ENCODE measurements at regions not wholly inside any gene's neighbourhood (a gene's known extent, or its start where the extent isn't known, plus 50 kb on each side); places are given as distances from the start of the nearest gene placed in this dataset.

GRCh38 chr2:44836916-44837315, 104.6 kb upstream of the SIX3 start:
- no peak for TF ChIP-seq CTCF (IDR thresholded peaks at IDR 0.05; ENCODE audit: borderline replicate concordance, control extremely low read depth, extremely low read depth, insufficient read depth, missing control alignments)
- in situ Hi-C loops (cut with MboI; ENCODE audit: low sequenced_read_pairs, unreplicated experiment): no loop called here
- DNase-seq (ENCODE audit: low spot score): no peak

- no peak for TF ChIP-seq CTCF (IDR thresholded peaks at IDR 0.05; ENCODE audit: borderline replicate concordance, control extremely low read depth, extremely low read depth, insufficient read depth, missing control alignments)
- in situ Hi-C loops (cut with MboI; ENCODE audit: low sequenced_read_pairs, unreplicated experiment): no loop called here
- DNase-seq (ENCODE audit: low spot score): no peak
Observed at GRCh38 chr2:44838116-44838790, 103.2 kb upstream of the SIX3 start.

- in situ Hi-C loops (cut with MboI; ENCODE audit: low sequenced_read_pairs, unreplicated experiment): no loop called here
- no peak for DNase-seq (ENCODE audit: low spot score)
- no peak for TF ChIP-seq CTCF (IDR thresholded peaks at IDR 0.05; ENCODE audit: borderline replicate concordance, control extremely low read depth, extremely low read depth, insufficient read depth, missing control alignments)
Observed at GRCh38 chr2:44839370-44839769, 102.1 kb upstream of the SIX3 start.

- no peak for DNase-seq (ENCODE audit: low spot score)
- TF ChIP-seq CTCF (IDR thresholded peaks at IDR 0.05; ENCODE audit: borderline replicate concordance, control extremely low read depth, extremely low read depth, insufficient read depth, missing control alignments): no peak
- in situ Hi-C loops (cut with MboI; ENCODE audit: low sequenced_read_pairs, unreplicated experiment): no loop called here
Observed at GRCh38 chr2:44839771-44840502, 101.6 kb upstream of the SIX3 start.

GRCh38 chr2:44840503-44840850, 101.0 kb upstream of the SIX3 start:
- no peak for TF ChIP-seq CTCF (IDR thresholded peaks at IDR 0.05; ENCODE audit: borderline replicate concordance, control extremely low read depth, extremely low read depth, insufficient read depth, missing control alignments)
- DNase-seq (ENCODE audit: low spot score): no peak
- in situ Hi-C loops (cut with MboI; ENCODE audit: low sequenced_read_pairs, unreplicated experiment): no loop called here

- TF ChIP-seq CTCF (IDR thresholded peaks at IDR 0.05; ENCODE audit: borderline replicate concordance, control extremely low read depth, extremely low read depth, insufficient read depth, missing control alignments): no peak
- DNase-seq (ENCODE audit: low spot score): no peak
- in situ Hi-C loops (cut with MboI; ENCODE audit: low sequenced_read_pairs, unreplicated experiment): no loop called here
Observed at GRCh38 chr2:44843086-44843485, 98.4 kb upstream of the SIX3 start.

Data from GM13976 (cell line).